ENCODE measurements at regions not wholly inside any gene's neighbourhood (a gene's known extent, or its start where the extent isn't known, plus 50 kb on each side); places are given as distances from the start of the nearest gene placed in this dataset.

DNA sequence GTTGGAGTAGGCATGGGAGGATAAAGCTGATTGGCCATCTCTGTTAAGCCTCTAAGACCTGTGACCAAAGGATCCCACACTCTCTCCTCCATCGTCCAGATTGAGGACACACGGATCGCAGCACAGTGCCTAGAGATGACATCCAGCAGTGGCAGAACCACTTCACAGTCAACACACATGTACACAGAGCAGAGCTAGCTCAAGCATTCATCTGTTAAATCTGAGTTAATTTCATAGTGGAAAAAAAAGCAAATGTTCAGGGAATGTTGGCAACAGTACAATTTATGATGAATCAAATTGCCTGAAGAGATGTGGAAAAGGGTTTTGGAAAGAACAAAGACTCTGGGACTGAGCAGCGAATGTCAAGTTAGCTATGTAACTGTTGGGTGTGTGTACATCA is 108.1 kb upstream of the PLAAT1 start:
- Histone ChIP-seq H3K23me2 (ENCODE audit: low read depth, low read length) (no peaks in the 10 kb centered on the region), H2BK12ac (ENCODE audit: low read depth, low read length) (no peak overlapping the region), H3K4me3 (ENCODE audit: extremely low read depth in 1 of 4, insufficient read depth in 2 of 4, low read depth in 3 of 4, low read length in 4 of 4) (no peak overlapping the region), H4K5ac (ENCODE audit: insufficient read length, low read depth, low read length) (no peak overlapping the region), H3K79me1 (ENCODE audit: low read depth, low read length) (no peaks in the 10 kb centered on the region), H2BK15ac (ENCODE audit: low read length) (no peak overlapping the region), H3K36me3 (ENCODE audit: control insufficient read depth in 2 of 4, insufficient read depth in 4 of 4, low read length in 3 of 4) (no peaks in the 10 kb centered on the region), H3K14ac (ENCODE audit: insufficient read length) (no peak overlapping the region), H2BK20ac (ENCODE audit: low read length) (no peak overlapping the region), H3K4me2 (ENCODE audit: insufficient read depth in 1 of 2, low read depth in 2 of 2, low read length in 2 of 2) (no peak overlapping the region), H3K9ac (replicated peaks in 1 of 4; ENCODE audit: extremely low read depth in 1 of 4, low read depth in 3 of 4, low read length in 3 of 4) (no peak overlapping the region), H3K56ac (replicated peaks; ENCODE audit: insufficient read length, low read depth, low read length) (no peak overlapping the region), H3K79me2 (ENCODE audit: control insufficient read depth in 1 of 2, insufficient read depth in 2 of 2, low read length in 2 of 2) (no peaks in the 10 kb centered on the region), H3K4me1 (replicated peaks in 1 of 4; ENCODE audit: control insufficient read depth in 3 of 4, insufficient read depth in 4 of 4, low read length in 3 of 4) (peaks cover 0 to 6% (median 0%) of the 10 kb centered on the region in 4 experiments; a peak in 1 of 7 replicates), H4K20me1 (replicated peaks in 1 of 2; ENCODE audit: control insufficient read depth in 1 of 2, insufficient read depth in 2 of 2, low read length in 2 of 2) (no peaks in the 10 kb centered on the region), H3K23ac (ENCODE audit: insufficient read length) (no peak overlapping the region), H2AK5ac (ENCODE audit: low read depth, low read length) (no peak overlapping the region), H3K27me3 (replicated peaks in 1 of 4; ENCODE audit: control insufficient read depth in 3 of 4, extremely low read depth in 1 of 4, insufficient read depth in 3 of 4, low read length in 3 of 4) (no peaks in the 10 kb centered on the region), H2BK120ac (replicated peaks; ENCODE audit: low read depth, low read length) (no peak overlapping the region), H2AFZ (ENCODE audit: low read length) (0 out of 2 replicates have a peak overlapping the region, but pooled peaks have one; percentile 43), H3K27ac (ENCODE audit: low read depth, low read length) (no peak overlapping the region), H4K8ac (ENCODE audit: extremely low read depth, insufficient read depth, low read length) (no peak overlapping the region), H3K4ac (replicated peaks; ENCODE audit: insufficient read length, low read depth, low read length) (no peak overlapping the region), H3K18ac (ENCODE audit: extremely low read depth, low read length) (no peak overlapping the region), H2BK5ac (ENCODE audit: low read depth, low read length) (no peak overlapping the region), H4K91ac (replicated peaks; ENCODE audit: insufficient read length, low read length) (no peak overlapping the region), H3K9me3 (ENCODE audit: insufficient read depth in 2 of 2, low read depth in 1 of 2, low read length in 1 of 2) (no peaks in the 10 kb centered on the region)
- no peak for DNase-seq (ENCODE audit: low read depth in 1 of 2, low spot score in 2 of 2)
- CTCF ChIA-PET (ENCODE audit: partially characterized antibody): no interaction called here
- whole genome bisulfite sequencing, 2 experiments (ENCODE audit: extremely low coverage in 1 of 2, insufficient coverage in 1 of 2, insufficient read length in 1 of 2, insufficient replicate concordance in 2 of 2, low coverage in 1 of 2, low lambda C conversion rate in 2 of 2, missing lambda C conversion rate in 1 of 2): 74% methylated on average over 4 of the region's 4 CpGs; no CpG with 5 or more reads in 1 of the 2 experiments
- no peak for FAIRE-seq
- POLR2A ChIA-PET (ENCODE audit: partially characterized antibody): no interaction called here
- TF ChIP-seq BACH1 (IDR thresholded peaks at IDR 0.05; ENCODE audit: low read length) (no peak), POLR2A (IDR thresholded peaks at IDR 0.05; ENCODE audit: control extremely low read depth in 1 of 2, low read depth in 2 of 2, low read length in 2 of 2) (no peak), SAP30 (IDR thresholded peaks at IDR 0.05; ENCODE audit: insufficient read depth, insufficient replicate concordance, low read length) (no peak), CEBPB (IDR thresholded peaks at IDR 0.05; ENCODE audit: low read depth, low read length) (no peak), NANOG (IDR thresholded peaks at IDR 0.05; ENCODE audit: insufficient read depth, low read depth, low read length, poor library complexity, severe bottlenecking) (no peak), PHF8 (conservative IDR thresholded peaks at IDR 0.05; ENCODE audit: low read depth, low read length) (no peak), BCL11A (IDR thresholded peaks at IDR 0.05; ENCODE audit: low read depth in 2 of 2, low read length in 2 of 2) (no peak), RXRA (IDR thresholded peaks at IDR 0.05; ENCODE audit: insufficient read depth, low read depth, low read length) (no peak), SIN3A (conservative IDR thresholded peaks at IDR 0.05 in 1 of 2, IDR thresholded peaks at IDR 0.05 in 1 of 2; ENCODE audit: low read depth in 1 of 2, low read length in 2 of 2) (no peak), SP2 (IDR thresholded peaks at IDR 0.05; ENCODE audit: low read length) (no peak), EGR1 (IDR thresholded peaks at IDR 0.05; ENCODE audit: borderline replicate concordance, low read depth, low read length) (no peak), SRF (IDR thresholded peaks at IDR 0.05; ENCODE audit: low read depth, low read length) (no peak), CBX5 (IDR thresholded peaks at IDR 0.05; ENCODE audit: low read depth, low read length) (no peak)
- TF ChIP-seq, protein P1, sequence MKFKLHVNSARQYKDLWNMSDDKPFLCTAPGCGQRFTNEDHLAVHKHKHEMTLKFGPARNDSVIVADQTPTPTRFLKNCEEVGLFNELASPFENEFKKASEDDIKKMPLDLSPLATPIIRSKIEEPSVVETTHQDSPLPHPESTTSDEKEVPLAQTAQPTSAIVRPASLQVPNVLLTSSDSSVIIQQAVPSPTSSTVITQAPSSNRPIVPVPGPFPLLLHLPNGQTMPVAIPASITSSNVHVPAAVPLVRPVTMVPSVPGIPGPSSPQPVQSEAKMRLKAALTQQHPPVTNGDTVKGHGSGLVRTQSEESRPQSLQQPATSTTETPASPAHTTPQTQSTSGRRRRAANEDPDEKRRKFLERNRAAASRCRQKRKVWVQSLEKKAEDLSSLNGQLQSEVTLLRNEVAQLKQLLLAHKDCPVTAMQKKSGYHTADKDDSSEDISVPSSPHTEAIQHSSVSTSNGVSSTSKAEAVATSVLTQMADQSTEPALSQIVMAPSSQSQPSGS (IDR thresholded peaks at IDR 0.05; ENCODE audit: low read length): no peak
